ENCODE measurements at regions not wholly inside any gene's neighbourhood (a gene's known extent, or its start where the extent isn't known, plus 50 kb on each side); places are given as distances from the start of the nearest gene placed in this dataset.

- TF ChIP-seq CTCF (IDR thresholded peaks at IDR 0.05; ENCODE audit: low read depth, low read length): no peak
- TF ChIP-seq EZH2phosphoT487 (IDR thresholded peaks at IDR 0.05; ENCODE audit: low read depth): no peak
Measured at GRCh38 chr5:44868541-44868940, 59.8 kb downstream of the MRPS30 start.
